DMS 273 treated with DMSO at 0.1 percent for 48 hours (cell line): ENCODE measurements at regions not wholly inside any gene's neighbourhood (a gene's known extent, or its start where the extent isn't known, plus 50 kb on each side); places are given as distances from the start of the nearest gene placed in this dataset.
"Not testable (repeated sequence)": the region's sequence is repeated elsewhere in the genome, so short reads cannot be mapped to it uniquely, and the experiment has no call there.

Source experiments
- DNase-seq: peaks from one replicate; lab custom pipeline; 2025; lab: John Stamatoyannopoulos, UW

DNA sequence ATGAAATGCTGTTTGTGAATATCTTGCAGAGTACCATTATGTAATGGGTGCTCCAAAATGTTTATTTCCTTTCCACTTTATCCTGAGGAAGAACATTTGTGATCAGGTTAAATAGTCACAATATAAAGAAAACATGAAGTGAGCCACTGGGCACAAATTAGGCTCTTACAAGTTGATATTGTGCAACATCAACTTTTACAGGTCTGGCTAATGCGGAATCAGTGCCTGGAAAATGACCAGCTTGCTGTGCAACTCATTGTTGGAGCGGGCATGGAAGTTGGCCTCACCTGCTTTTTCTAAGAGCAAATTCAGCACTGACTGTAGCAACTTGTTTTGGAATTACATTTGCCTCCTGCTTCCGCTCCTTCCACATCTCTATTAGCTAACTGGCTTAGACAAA lies 216.9 kb upstream of the PLPPR1 start:
- DNase-seq, result no peak

DNA sequence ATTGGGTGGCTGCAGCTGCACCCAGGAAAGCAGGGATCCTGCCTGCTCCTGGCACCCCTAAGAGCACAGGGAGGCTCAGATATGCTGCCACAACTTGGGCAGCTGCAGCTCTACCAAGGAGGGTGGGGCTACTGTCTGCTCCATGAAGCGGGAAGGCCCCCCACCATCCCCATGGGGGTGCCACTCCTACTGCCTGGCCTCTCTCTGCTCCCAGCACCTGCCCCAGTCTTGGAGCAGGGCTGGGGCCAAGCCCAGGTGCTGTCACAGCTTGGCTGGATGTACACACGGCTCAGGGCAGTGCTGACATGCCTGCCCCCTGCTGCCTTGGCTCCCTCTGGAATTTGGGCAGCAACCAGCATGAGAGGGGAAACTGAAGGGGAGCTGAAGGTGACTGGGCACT lies 214.7 kb upstream of the PLPPR1 start:
- DNase-seq, result no peak

DNA sequence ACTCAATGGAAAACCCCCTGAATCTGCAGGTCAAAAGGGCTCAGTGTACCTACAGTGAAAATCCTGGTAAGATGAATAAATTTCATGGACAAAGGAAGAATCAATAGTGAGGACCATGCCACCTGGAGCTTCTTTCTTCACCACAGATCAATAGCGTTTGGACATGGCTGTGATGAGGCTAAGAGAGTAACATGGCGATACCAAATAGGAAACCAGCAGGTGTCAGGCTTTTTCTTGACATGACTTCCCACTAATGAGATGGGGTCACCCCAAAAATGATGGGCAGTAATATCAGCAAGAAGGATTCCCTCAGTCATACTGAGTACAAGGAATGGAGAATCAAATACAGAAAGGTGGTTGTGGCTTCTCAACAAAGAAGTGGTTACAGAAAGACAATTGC lies 208.5 kb upstream of the PLPPR1 start:
- DNase-seq, result no peak

DNA sequence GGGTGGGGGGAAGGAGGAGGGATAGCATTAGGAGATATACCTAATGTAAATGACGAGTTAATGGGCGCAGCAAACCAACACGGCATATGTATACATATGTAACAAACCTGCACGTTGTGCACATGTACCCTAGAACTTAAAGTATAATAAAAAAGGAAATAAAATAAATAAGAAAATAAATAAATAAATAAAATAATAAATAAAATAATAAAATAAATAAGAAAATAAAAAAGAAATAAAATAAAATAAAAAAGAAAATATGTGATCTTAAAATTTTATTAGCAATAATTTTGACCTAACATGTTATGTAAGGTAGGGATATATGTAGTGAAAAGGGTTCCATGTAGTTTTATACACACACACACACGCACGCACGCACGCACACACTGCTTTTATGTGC lies 195.5 kb upstream of the PLPPR1 start:
- not testable (repeated sequence) for DNase-seq

DNA sequence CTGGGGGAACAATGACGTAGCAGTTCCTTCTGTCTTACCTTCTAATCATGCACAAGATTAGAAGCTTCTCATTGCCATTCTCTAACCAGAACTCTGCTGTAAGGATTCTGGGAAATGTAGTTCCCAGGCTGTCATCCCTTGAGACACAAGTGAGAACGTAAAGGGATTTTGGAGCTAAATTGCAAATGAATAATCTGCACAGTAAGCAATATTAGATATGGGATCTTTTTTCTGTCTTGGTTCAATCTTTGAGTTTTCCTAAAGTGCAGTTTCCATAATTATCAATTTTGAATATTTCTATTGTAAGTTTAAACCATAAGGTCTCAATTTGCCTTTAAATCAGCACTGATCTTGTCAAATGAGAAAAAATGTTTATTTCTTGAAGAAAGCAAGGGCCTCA lies 189.7 kb upstream of the PLPPR1 start:
- no peak for DNase-seq

DNA sequence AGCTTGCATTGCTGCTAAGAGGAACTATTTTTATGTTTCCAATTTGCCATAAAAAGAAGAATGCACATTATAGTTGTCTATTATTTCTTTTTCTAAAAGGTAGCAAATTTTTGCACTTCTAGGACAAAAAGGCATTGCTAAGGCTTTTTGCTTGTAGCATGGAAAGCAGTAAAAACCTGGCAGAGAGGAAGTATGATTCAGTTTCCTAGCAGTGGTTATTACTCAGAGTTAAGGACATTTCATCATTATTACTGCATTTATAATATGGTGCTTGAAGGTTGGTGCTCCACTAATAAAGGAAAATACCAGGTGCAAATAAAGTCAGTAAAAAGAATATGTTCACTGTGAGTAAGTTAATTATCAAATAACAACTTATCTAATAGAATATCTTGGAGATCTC lies 179.8 kb upstream of the PLPPR1 start:
- DNase-seq, result no peak

DNA sequence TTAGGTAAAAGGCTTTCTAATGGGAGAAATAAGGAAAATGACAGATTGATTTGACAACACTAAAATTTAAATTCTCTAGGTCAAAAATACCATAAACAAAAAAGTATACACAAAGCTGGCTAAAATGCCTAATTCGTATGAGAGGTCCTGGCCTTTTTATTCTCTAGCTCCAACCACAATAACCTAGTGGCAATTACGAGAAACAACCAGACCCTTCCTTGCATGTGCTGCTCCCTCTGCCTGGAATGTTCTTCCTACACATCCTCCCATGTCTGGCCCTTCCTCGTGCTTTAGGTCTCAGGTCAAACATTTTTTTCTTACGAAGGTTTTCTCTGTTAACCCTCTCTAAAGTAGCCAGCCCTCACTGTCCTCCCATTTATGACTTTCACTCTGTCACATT lies 176.4 kb upstream of the PLPPR1 start:
- DNase-seq, result no peak

DNA sequence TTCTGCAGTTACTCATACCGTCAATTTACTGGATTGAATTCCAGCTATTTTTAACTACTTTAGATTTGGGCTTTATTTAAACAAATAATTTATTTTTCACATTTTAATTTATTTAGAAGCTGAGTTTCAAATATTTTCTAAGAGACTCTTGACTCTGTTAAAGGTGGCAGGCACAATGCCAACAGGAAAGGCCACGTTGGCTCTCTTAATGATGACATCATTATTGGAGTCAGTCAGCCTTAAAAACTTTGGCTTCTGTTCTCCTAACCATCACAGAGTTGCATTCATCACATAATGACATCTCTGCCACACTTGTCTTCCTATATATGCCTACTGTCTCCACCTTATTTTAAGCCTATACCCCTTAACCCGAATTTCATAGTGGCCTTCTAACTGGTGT lies 172.3 kb upstream of the PLPPR1 start:
- DNase-seq, result no peak

DNA sequence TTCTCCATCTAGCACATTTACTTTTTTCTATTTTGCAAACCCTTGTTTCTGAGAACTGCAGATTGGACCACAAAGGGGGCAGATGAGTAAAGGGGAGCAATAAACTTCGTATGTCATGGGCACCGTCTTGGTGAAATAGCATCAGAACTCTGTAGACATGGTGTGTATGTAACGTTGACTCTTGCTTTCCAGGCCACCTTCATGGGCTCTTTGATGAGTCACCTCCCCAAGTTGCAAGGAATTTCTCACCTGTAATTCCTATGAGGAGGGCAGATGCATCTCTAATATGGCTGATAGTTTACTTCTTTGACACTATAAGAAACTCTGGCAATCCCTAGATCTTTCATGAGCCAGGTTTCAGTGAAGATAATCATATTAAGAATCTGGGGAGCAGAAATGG lies 163.4 kb upstream of the PLPPR1 start:
- no peak for DNase-seq

DNA sequence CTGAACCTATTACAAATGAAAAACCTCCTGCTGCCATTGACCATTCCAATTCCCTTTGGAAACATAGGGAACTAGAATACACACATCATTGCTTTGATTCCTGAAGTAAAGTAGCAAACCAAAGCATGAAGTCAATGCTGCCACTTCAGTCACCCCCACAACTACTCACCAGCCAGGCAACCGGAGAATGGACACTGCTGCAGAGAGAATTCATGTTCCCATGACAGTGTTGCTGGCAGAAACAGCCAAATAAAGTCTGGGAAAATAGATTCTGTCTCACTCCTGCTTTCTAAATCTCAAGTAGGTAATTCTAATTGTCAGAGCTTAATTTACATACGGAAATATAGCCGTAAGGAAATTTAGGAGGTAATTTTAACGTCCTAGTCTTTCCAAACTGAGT lies 162.9 kb upstream of the PLPPR1 start:
- DNase-seq, result no peak

DNA sequence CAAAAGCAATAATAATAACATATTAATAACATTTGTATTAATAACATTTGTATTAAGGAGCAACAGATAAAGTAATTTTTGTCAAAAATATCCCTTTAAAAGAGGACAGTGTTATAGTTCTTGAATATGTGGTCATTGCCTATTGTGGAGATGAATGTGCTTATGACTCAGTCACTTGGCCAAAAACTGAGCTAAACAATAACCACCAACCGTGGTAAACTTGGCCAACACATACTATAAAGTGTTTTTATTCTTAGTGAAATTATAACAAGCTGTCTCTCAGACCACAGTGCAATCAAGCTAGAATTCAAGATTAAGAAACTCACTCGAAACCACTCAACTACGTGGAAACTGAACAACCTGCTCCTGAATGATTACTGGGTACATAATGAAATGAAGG lies 159.2 kb upstream of the PLPPR1 start:
- DNase-seq, result no peak

DNA sequence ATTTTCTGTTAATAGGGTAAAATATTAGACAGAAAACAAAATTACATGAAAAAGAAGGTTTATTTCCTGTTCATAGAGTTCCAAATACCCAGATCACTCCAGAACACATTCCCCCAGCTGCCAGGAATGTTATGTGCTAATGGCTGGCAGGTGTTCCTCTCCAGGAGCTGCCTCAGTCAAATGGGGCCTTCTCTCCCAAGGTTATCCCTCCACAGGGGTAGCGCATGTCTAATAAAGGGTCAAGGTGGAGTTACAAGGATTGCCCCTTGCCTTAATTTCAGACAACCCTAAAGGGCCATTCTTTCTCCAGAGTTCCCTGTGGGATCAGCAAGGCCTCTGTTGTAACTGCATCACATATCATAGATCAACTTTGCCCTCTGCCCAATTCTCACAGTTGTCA lies 148.6 kb upstream of the PLPPR1 start:
- no peak for DNase-seq

DNA sequence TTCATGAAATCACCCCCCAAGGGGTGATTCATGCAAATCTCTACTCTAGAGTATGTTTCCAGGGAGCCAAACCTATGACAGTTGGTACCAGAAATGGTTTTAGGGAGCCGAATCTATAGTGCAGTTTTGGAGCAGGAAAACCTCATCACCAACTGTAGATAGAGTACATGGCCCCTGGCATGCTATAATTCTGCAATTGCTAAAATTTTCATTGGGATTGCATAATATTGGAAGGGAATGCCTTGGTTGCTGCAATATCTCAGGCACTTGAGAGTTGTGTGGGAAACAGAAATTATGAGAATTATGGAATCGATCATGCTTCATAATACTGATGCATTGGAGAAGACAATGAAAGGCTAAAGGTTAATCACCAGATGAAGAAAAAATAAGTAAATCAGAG lies 148.2 kb upstream of the PLPPR1 start:
- DNase-seq, result no peak

DNA sequence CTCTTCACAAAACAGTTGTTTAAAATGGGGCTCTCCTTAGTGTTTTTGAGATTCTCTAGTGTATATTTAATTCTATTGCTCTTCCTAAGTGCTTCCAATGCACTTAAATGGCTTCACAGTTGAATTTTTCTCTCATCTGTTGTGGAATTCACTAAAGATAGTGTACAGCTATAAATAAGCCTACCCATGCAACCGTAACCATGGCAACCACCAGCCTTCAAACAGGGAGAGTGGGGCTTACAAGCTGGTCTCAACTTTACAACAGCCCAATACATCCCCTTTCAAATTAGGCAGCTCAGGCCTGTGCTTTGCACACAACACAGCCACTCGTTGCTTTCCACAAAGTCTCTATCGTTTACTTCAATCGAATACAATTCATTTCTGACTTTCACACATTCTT lies 144.0 kb upstream of the PLPPR1 start:
- DNase-seq, result no peak

DNA sequence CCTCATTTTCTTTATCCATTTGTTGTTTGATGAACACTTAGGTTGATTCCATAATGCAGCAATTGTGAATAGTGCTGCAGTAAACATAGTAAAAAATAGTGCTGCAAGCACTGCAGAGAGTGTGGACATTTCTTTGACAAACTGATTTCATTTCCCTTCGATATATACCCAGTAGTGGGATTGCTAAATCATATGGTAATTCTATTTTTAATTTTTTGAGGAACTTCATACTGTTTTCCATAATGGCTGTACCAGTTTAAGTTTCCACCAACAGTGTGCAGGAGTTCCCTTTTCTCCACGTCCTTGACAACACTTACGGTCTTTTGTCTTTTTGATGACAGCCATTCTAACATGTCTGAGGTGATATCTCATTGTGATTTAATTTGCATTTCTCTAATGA lies 138.2 kb upstream of the PLPPR1 start:
- no peak for DNase-seq

DNA sequence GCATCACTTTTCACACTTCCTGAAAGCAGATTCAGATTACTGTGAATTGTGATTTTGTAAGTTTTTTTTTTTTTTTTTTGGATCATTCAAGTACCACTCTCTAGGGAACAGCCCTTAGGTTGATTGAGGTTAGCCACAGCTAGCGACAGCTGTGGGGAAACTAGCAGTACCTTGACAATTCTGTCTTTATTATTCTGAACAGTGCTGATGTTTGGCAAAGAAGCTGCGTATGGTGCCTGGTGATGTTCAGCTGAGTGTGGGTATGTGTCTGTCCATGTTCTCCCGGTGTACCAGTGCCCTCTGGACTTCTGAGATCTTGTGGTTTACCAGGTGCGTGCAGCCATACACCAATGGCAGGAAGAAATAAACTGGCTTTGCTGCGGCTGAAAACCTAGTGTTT lies 117.3 kb upstream of the PLPPR1 start:
- DNase-seq, result no peak

DNA sequence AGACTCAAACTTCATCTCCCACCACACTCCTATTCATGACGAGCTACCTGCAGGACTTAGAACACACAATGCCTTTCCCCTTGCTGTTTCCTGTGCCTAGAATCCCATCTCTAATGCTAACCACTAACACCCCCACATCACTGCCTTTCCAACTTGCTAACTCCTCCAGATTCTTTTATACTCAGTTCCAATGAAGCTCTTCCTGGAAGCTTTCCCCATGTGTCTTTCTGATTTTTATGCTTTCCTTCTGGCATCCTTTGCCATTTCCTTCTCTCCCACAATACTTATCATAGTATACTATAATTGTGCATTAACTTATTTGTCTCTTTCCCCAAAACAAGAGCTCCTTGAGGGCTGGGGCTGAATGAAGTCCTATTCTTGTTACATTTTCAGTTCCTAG lies 115.3 kb upstream of the PLPPR1 start:
- no peak for DNase-seq

DNA sequence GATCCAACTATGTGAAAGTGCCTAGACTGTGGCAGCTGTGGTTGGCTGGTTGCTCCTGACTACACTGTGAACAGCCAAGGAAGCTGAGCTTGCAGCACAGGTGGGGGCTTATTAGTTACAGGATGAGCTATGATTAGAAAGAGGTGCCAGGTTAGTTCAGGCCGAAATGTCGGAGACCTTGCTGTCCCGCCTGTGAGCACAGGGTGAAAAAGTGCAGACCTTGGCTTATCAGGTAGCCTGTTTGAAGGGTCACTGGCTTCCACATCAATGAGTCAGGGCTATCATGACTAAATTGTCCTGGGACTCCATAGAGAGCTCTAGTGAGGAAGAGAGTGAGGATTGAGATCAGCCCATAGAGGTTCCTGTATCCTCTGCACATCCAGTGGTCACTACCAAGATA lies 114.3 kb upstream of the PLPPR1 start:
- DNase-seq, result no peak

DNA sequence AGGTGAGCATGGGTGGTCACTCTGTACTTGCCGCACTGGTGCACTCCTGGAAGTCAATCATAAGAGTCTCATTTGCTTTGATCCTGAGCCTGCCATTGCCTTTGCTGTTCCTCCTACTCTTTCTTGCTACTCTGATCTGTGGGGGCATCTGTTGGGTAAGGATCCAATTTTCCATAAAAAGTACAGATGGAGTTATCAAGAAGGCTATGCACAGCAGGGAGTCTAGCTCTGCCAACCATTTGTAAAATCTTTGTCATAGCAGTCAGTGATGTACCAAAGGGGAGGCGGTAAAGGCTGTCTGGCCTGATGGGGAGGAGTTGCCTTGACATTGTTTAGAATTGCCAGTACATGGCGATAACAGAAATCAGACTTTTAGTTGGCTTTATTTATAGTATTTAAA lies 109.0 kb upstream of the PLPPR1 start:
- no peak for DNase-seq

DNA sequence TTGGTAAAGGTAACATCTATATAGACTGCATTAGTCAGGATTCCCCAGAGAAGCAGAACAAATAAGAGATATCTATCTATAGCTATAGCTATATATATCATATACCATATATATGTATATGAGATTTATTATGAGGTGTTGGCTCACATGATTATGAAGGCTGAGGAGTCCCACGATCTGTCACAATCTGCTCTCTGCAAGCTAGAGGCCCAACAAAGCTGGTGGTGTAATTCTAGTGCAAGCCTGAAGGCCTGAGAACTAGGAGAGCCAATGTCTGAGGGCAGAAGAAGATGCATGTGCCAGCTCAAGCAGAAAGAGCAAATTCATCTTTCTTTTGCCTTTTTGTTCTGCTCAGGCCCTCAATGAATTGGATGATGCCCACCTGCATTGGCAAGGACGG lies 102.2 kb upstream of the PLPPR1 start:
- DNase-seq, result no peak

DNA sequence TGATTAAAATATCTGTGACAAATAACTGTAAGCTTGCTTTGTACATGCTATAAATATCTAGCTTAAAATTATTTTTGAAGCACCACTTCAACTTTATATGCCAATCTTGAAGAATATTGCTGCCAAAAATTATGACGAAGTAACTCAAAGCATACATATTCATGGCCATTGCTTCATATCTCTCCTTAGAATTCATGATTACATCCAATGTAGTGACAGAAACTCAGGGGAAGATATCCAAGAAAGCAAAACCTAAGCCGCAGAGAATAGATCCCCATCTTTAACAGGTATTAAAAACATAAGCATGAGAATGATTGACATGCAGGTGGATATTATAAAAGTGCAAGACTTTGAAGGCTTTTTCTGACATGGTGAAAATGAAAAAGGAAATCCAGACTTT lies 100.8 kb upstream of the PLPPR1 start:
- DNase-seq, result no peak

DNA sequence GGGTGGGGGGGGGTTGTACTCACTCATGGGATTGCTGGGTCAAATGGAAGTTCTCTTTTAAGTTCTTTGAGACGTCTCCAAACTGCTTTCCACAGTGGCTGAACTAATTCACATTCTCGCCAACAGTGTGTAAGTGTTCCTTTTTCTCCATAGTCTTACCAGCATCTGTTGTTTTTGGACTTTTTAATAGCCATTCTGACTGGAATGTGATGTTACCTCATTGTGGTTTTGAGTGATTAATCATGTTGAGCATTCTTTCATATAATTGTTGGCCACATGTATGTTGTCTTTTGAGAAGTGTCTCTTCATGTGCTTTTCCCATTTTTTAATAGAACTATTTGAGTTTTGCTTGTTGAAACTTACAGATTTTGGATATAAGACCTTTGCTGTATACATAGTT lies 94.9 kb upstream of the PLPPR1 start:
- no peak for DNase-seq

DNA sequence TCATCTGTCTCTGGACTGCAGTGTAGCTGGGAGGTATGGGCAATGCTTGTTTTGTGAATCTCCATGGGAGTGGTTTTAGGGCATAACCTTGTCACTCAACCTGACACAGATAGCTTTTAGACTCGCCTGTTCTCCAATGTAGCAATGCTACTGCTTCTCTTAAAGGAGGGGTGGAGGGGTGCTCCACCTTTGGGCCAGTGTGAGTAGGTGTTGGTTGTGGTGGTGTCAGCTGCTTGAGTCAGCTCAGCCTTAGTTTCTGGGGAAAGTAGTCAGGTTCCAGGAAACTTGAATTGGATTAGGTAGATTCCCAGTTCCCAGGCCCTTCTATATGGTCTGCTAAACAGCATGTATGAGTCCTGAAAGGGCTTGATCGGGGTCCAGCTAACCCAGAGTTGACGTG lies 91.1 kb upstream of the PLPPR1 start:
- no peak for DNase-seq

DNA sequence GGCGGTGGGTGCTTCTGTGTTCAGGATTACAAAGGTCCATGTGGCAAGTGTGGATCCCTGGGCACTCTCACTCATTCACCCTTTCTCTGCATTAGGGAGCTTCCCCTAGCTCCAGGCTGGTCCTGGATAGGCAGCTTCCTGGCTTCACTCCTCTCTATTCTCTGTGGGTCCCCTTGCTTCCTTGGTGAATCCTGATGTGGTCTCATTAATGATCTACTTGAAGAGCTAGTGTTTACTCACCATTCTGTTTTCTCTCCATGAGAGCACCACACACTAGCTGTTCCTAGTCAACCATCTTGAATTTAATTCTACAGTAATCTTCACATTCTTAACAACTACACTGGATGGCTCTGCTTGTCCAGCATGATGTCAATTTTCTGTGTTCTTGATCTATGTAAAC lies 90.0 kb upstream of the PLPPR1 start:
- no peak for DNase-seq

DNA sequence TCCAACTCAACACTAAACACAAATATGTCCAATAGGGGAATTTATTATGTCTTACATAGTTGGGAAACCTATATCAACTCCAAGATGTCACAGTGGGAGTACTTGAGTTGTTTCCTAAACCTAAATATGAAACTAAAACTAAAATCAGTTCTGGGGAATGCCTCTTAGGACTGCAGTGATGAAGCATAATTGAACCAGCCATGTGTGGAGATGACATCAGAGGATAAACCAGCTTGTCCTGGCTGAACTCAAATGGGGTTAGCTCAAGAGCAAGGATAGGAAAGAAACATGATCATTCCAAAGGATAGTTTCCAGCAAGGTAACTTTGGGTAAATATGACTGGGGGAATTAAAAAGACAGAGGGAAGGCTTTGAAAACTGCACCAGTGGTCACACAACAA lies 88.9 kb upstream of the PLPPR1 start:
- DNase-seq, result no peak

DNA sequence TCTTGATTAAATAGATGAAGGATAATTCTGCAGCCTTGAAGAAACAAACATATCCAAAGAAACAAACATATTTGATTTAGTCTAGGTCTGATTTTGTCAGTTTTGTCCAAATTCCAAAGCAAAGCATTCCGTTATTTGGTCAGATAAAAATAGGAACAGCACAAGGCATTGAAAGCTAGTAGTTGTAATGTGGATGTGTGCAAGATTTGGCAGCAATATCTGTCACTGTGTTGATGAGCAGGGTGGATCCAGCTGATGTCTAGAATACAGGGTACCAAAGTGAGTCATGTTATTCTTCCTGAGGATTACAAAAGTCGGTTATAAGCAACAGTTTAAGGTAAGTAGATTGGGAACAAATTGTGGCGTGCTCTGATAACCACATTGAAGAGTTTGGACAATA lies 69.3 kb upstream of the PLPPR1 start:
- no peak for DNase-seq
